ENCODE measurements at regions not wholly inside any gene's neighbourhood (a gene's known extent, or its start where the extent isn't known, plus 50 kb on each side); places are given as distances from the start of the nearest gene placed in this dataset.

GRCh38 chr9:4435197-4435596, 55.1 kb upstream of the SLC1A1 start:
- no peak for DNase-seq (ENCODE audit: low spot score)

DNA sequence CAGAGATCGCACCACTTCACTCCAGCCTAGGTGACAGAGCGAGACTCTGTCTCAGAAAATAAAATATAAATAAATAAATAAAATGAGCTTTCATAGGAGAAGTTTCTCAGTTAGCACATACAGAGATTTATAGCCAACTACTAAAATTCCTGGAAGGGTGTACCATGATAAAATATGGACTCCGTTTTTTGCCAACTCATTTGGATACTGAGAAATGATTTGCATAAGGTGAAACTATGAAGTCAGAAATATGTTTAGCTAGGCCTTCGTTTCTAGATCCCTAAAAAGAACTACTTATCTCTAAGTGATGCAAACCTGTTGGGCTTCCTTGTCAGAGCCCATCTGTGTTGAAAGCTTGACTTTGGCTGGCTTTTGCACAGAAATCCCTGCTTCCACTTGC, 56.9 kb upstream of the SLC1A1 start:
- DNase-seq (ENCODE audit: low spot score) = no peak

- no peak for DNase-seq (ENCODE audit: low spot score)
These were observed 59.6 kb upstream of the SLC1A1 start for GRCh38 chr9:4430432-4431261.

DNA sequence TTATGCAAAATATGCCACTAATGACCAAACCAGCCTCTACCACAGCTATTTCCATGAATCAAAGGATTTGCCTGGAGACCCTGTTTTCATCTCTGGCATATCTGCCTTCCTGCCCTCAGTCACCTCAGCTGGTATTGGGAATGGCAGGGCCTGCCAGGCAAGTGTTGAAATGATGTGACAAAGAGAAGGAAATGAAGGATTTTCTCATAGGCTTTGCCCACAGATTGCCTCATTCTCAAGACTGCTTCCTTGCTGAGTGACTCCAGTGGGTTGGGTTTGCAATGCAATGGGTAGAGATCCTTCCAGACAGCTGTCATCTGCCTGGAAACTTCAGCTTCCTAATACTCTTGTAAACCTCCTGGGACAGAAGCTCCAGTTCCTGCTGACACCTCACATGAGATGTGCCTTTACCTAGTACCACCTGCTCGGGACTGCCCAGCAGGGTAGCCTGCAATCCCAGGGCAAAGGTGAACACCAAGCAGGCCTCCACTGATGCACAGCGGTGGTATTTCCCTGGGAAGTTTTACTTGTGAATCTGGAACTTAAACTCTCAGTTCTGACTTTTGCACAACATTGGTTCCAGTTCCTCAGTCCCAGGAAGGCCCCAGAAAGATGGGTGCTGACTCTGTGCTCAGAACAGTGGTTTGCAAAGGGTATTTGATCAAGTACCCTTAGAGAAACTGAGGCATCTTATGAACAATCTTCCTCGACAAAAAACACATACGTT, 64.8 kb upstream of the SLC1A1 start:
- no peak for DNase-seq (ENCODE audit: low spot score)

- DNase-seq (ENCODE audit: low spot score) = no peak
These were observed 65.4 kb upstream of the SLC1A1 start for GRCh38 chr9:4424891-4425290.

DNA sequence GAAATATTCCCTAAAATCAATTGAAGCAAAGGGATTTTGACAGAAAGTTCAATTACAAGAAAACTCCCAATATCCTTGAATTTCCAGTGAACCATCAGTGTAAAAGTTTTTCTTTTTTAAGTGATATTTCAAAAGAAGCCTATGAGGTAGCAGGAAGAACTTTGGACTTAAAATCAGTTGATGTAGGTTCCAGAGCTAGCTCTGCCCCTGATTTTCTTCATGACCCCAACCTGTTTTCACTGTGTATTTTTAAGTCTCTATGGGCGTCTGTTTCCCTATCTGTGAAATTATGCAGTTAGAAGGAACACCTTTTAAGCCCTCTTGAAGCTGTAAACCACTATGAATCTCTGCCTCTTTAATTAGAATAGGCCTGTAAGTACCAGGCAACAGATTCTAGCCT, 66.2 kb upstream of the SLC1A1 start:
- no peak for DNase-seq (ENCODE audit: low spot score)

- DNase-seq (ENCODE audit: low spot score) = no peak
These were observed 67.1 kb upstream of the SLC1A1 start for GRCh38 chr9:4423207-4423610.

GRCh38 chr9:4422495-4422894, 67.8 kb upstream of the SLC1A1 start:
- DNase-seq (ENCODE audit: low spot score) = no peak

DNA sequence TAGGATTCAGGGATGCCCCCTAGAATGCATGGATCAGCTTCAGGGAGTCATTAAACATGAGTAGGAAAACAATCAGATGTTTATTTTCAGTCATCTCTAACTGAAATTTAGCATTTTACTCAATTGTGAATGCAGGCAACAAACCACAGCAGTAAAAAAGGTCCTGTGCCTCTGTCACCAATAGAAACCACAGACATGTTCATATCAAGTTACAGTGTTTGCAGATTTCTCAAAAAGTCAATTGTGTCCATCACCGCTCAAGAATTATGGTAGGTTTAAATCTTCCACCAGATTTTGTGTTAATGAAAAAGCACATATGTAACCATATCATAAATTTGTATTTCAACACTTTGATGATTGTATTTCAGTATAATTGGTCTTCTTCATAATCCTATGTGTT, 68.4 kb upstream of the SLC1A1 start:
- no peak for DNase-seq (ENCODE audit: low spot score)

DNA sequence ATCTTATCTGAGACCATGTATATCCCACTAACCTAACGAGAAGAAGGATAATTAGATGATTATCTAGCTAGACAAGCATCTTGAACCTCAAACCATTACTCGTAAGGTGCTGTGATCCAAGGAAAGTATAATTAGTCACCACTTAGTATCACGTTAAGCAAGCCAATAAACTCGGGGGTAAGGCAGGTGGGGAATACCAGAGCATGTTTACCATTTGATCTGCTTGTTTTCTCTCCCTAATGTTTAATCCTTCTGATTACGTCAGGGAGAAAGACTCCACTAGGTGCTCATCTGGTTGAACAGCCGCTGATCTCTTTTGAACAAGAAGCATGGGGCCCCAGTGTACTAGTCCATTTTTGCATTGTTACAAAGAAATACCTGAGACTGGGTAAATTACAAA, 69.9 kb upstream of the SLC1A1 start:
- no peak for DNase-seq (ENCODE audit: low spot score)

- DNase-seq (ENCODE audit: low spot score) = no peak
These were observed 72.5 kb upstream of the SLC1A1 start for GRCh38 chr9:4417578-4418325.

DNA sequence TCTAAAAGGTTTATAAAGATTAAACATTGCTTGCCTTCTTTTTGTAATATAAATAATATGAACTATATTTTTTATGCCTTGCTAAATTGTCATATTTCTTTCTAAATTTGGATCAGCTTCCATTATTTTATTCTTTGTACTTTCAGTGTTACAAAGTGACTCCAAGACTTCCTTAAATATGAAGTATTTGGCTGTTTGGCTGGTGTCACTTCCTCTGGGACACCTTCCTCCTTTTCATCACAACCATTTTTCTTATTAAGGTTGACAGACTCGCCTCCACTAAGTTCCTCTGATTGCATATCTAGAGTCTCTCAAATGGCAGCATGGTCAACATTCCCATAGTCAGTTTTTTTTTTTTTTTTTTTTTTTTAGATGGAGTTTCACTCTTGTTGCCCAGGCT, 73.8 kb upstream of the SLC1A1 start:
- no peak for DNase-seq (ENCODE audit: low spot score)

GRCh38 chr9:4415281-4415680, 75.0 kb upstream of the SLC1A1 start:
- no peak for DNase-seq (ENCODE audit: low spot score)

- DNase-seq (ENCODE audit: low spot score) = no peak
These were observed 76.4 kb upstream of the SLC1A1 start for GRCh38 chr9:4413856-4414255.

DNA sequence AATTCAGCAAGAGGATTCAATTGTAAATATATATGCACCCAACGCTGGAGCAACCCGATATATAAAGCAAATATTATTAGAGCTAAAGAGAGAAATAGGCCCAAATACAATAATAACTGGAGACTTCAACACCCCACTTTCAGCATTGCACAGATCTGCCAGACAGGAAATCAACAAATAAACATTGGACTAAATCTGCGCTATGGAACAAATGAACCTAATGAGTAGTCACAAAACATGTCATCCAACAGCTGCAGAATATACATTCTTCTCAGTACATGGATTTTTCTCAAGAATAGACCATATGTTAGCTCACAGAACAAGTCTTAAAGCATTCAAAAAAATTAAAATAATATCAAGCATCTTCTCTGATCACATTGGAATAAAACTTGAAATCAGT, 86.1 kb upstream of the SLC1A1 start:
- DNase-seq (ENCODE audit: low spot score) = no peak

- DNase-seq (ENCODE audit: low spot score) = no peak
These were observed 87.8 kb upstream of the SLC1A1 start for GRCh38 chr9:4402501-4402900.

DNA sequence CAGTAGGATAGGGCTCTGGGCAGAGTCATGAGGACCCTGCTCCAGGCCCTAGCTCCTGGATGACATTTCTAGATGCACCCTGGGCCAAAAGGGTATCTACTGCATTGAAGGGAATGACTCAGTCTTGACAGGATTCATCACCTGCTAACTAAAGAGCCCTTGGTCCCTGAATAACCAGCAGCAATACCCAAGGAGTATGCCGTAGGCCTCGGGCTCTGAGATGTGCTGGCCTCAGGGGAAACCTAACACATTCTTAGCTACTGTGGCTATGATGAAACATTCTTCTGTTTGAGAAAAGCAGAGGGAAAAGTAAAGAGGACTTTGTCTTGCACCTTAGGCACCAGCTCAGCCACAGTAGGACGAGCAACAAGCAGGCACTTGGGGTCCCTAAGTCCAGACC, 89.5 kb upstream of the SLC1A1 start:
- DNase-seq (ENCODE audit: low spot score) = no peak

GRCh38 chr9:4397917-4398316, 92.4 kb upstream of the SLC1A1 start:
- no peak for DNase-seq (ENCODE audit: low spot score)

GRCh38 chr9:4393806-4394523, 94.1 kb upstream of the GLIS3 start:
- DNase-seq (ENCODE audit: low spot score) = no peak

GRCh38 chr9:4389755-4390154, 89.9 kb upstream of the GLIS3 start:
- no peak for DNase-seq (ENCODE audit: low spot score)

- DNase-seq (ENCODE audit: low spot score) = no peak
These were observed 89.1 kb upstream of the GLIS3 start for GRCh38 chr9:4389003-4389402.

DNA sequence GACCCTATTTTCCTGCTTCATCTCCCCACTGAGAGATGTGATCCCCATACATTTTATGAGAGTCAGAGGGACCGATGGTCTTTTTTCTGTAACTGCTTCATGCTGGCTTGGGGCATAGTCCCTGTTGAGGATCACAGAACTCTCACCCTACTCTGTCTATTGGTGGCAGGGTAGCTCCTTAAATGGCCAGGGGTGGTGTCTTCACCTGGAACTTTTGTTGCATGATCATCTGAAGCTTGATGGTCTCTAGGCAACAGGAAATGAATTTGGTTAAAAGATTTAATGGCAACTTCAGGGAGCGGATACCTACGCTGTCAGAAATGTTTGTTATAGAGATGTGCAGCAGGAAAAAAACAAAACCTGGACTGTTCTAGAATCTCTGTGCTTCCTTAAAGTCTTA, 87.0 kb upstream of the GLIS3 start:
- no peak for DNase-seq (ENCODE audit: low spot score)
